ENCODE measurements at regions not wholly inside any gene's neighbourhood (a gene's known extent, or its start where the extent isn't known, plus 50 kb on each side); places are given as distances from the start of the nearest gene placed in this dataset.
"Not testable (repeated sequence)": the region's sequence is repeated elsewhere in the genome, so short reads cannot be mapped to it uniquely, and the experiment has no call there.

DNA sequence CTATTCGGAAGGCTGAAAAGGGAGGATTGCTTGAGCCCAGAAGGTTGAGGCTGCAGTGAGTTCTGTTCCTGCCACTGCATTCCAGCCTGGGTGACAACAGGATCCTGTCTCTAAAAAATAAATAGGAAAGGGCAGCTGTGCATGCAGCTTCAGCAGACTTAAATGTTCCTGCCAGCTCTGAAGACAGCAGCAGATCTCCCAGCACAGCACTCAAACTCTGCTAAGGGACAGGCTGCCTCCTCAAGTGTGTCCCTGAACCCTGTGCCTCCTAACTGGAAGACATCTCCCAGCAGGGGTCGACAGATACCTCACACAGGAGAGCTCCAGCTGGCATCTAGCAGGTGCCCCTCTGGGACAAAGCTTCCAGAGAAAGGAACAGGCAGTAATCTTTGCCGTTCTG lies 117.9 kb downstream of the CXCL12 start:
- no peak for DNase-seq (ENCODE audit: low spot score)

DNA sequence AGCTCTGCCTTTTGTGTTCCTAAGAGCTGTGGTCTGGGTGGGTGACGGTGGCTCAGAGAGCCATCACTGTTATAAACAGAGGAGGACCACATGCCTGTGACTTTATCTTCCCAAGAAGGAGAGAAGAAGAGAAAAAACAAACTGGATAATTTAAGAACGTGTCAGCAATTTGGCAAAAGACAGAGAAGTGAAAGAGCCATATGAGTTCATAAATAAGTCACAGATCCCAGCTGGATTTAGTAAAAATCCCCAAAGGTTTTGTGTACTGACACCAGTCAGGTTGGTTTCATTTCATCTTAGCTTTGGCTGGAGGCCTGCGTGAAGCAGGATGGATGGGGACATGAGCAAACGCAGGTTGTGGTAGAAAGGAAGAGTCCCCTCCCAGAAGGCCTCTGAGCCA lies 120.7 kb downstream of the CXCL12 start:
- DNase-seq (ENCODE audit: low spot score) = no peak

GRCh38 chr10:44263771-44264170 lies 121.1 kb downstream of the CXCL12 start:
- DNase-seq (ENCODE audit: low spot score) = no peak

DNA sequence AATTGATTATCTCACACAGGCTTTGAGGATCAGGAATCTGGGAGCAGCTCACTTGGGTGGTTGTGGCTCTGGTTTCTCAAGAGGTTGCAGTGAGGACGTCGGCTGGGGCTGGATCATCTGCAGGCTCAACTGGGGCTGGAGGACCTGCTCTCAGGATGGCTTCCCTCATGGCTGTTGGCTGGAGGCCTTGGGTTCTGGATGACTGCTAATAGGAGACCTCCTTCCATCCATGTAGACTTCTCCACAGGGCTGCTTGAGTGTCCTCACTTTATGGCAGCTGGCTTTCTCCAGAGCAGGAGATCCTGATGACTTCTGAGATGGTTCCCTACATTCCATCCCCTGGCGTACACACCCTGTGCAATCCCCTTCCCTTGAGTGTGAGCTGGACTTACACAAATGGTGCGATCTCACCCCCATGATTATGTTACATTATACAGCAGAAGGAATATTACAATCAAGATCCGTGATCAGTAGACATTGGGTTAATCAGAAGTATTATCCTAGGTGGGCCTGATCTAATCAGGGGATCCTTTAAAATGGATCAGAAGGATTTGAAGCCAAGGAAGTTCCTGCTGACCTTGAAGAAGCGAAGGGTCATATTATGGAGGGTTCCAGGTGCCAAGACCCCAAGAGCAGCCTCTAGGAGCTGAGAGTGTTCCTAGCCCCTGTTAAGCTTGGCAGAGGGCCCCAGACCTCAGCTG lies 122.2 kb downstream of the CXCL12 start:
- no peak for DNase-seq (ENCODE audit: low spot score)

- DNase-seq (ENCODE audit: low spot score) = no peak
Observed at GRCh38 chr10:44261710-44262455, 123.0 kb downstream of the CXCL12 start.

GRCh38 chr10:44261296-44261695 lies 123.6 kb downstream of the CXCL12 start:
- DNase-seq (ENCODE audit: low spot score) = no peak

DNA sequence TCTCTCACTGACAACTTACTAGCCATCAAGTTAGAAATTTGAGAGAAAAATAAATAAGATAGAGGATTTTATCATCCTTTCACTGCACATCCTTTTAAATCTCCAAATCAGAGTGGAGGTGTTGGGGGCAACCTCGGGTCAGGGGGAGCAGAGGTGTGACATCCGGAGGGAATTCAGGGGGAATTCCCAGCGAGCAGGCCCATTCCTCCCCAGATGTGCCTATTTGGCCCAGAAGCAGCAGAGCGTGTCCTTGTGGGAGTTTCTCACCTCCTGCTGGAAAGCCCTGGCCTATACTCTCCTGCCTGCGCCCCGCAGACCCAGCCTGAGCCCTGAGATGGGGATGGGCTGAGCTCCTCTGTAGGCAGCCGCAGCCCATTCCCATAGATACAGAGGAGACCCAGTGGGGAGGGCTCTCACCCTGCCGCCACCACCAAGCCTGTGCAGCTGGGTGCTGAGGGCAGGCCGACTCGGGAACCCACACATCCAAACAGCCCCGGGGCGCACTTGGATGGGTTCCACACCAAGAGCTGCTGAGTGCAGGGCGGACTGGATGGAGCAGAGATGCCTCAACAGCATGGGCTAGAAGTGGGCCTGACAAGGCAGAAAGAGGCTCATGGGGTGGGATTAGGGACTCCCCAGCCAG lies 124.5 kb downstream of the CXCL12 start:
- no peak for DNase-seq (ENCODE audit: low spot score)

DNA sequence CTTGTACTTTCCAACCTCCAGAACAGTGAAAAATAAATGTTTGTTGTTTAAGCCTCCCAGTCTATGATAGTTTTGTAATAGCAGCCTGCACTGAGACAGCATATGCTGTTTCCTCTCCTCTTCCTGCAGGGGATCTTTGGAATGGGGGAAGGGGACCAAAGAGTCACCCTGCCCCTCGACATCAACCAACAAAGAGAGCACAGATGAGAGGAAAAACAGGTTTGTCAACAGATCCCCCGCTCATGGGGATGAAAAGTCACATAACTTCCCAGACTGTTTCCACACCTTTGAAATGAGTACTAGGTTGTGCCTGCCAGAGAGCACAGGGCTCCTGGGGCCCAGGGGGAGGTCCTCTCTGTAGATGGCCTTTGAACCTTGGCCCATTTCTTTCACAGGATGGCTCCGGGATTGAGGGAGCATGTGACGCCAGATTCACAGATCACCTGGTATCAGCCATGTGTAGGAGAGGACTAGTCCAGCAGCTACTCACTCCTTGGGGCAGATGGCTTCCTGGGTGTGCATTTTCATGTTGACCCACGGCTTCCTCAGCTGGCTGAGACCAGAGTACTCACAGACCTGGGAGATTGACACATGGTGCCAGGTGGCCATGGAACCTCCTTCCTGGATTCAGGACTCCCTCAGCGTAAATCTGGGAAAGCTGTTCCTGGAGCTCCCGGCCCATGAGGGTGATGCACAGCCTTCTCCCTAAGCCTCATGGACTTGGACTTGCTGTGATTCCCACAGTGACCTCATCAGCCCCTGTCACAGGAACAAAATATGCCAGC lies 125.6 kb downstream of the CXCL12 start:
- DNase-seq (ENCODE audit: low spot score) = no peak

- DNase-seq (ENCODE audit: low spot score) = no peak
Observed at GRCh38 chr10:44258460-44259089, 126.3 kb downstream of the CXCL12 start.

GRCh38 chr10:44258019-44258418 lies 126.9 kb downstream of the CXCL12 start:
- DNase-seq (ENCODE audit: low spot score) = no peak

- DNase-seq (ENCODE audit: low spot score) = no peak
Observed at GRCh38 chr10:44253769-44254462, 131.0 kb downstream of the CXCL12 start.

DNA sequence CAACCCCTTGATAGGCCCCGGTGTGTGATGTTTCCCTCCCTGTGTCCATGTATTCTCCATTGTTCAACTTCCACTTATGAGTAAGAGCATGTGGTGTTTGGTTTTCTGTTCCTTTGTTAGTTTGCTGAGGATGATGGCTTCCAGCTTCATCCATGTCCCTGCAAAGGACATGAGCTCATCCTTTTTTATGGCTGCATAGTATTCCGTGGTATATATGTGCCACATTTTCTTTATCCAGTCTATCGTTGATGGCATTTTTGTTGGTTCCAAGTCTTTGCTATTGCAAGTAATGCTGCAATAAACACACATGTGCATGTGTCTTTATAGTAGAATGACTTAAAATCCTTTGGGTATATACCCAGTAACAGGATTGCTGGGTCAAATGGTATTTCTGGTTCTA lies 132.3 kb downstream of the CXCL12 start:
- not testable (repeated sequence) for DNase-seq (ENCODE audit: low spot score)

DNA sequence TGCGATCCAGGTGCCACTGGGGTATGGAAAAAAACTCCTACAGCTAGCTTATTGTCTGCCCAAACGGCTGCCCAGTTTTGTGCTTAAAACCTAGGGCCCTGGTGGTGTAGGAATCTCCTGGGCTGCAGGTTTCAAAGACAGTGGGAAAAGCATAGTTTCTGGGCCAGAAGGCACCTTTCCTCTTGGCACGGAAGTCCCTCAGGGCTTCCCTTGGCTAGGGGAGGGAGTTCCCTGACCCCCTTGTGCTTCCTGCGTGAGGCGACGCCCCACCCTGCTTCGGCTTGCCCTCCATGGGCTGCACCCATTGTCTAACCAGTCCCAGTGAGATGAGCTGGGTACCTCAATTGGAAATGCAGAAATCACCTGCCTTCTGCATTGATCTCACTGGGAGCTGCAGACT lies 135.0 kb downstream of the CXCL12 start:
- not testable (repeated sequence) for DNase-seq (ENCODE audit: low spot score)

DNA sequence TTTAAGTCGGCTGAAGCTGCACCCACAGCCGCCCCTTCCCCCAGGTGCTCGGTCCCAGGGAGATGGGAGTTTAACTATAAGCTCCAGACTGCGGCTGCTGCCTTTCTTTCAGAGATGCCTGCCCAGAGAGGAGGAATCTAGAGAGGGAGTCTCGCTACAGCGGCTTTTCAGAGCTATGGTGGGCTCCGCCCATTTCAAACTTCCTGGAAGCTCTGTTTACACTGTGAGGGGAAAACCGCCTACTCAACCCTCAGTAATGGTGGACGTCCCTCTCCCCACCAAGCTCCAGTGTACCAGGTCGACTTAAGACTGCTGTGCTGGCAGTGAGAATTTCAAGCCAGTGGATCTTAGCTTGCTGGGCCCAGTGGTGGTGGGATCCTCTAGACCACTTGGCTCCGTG lies 135.4 kb downstream of the CXCL12 start:
- no peak for DNase-seq (ENCODE audit: low spot score)

- not testable (repeated sequence) for DNase-seq (ENCODE audit: low spot score)
Observed at GRCh38 chr10:44246700-44247099, 138.2 kb downstream of the CXCL12 start.

DNA sequence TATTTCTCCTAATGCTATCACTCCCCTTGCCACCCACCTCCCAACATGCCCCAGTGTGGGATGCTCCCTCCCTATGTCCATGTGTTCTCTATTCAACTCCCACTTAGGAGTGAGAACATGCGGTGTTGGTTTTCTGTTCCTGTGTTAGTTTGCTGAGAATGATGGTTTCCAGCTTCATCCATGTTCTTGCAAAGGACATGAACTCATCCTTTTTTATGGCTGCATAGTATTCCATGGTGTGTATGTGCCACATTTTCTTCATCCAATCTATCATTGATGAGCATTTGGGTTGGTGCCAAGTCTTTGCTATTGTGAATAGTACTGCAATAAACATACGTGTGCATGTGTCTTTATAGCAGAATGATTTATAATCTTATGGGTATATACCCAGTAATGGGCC lies 138.6 kb downstream of the CXCL12 start:
- DNase-seq (ENCODE audit: low spot score) = not testable (repeated sequence)

- DNase-seq (ENCODE audit: low spot score) = no peak
Observed at GRCh38 chr10:44245601-44245938, 139.3 kb downstream of the CXCL12 start.

DNA sequence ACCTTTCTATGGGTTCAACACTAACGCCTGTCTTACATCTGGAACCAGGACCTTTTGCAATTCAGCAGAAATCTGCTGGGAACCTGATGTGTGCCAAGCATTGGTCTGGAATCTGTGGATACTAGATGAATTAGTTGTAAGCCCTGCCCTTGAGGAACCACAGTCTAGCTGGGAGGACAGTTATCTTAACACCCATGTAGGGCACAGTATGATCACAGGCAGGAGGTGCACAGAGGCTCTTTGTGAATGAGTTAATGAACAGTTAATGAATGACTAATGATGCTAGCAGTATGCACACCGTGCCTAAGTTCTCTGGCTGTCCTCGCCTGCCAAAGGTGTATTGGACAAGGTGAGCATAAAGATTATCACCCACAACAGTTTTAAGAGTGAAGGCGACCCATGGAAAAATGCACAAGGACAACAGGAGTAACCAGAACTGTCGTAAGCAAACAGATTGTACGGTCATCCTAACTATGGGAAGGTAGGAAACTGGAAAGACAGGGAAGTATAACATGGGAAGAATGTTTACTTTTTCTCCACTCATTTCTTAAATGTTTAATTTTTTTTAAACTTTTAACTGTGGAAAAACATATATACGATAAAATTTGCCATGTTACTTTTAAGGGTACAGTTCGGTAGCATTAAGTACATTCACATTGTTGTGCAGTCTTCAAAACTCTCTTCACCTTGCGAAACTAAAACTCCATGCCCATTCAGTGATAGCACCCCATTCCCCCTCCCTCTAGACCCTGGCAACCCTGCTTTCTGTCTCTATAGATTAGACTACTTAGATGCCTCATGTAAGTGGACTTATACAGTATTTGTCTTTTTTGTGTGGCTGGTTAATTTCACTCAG lies 139.9 kb downstream of the CXCL12 start:
- DNase-seq (ENCODE audit: low spot score) = no peak

GRCh38 chr10:44243851-44244510 lies 140.9 kb downstream of the CXCL12 start:
- no peak for DNase-seq (ENCODE audit: low spot score)

GRCh38 chr10:44242826-44243225 lies 142.1 kb downstream of the CXCL12 start:
- DNase-seq (ENCODE audit: low spot score) = no peak
